Breast epithelium (tissue), 4 donors: ENCODE measurements at regions not wholly inside any gene's neighbourhood (a gene's known extent, or its start where the extent isn't known, plus 50 kb on each side); places are given as distances from the start of the nearest gene placed in this dataset.

Source experiments
- DNase-seq, 2 donors: peaks; one replicate each; pipeline ENCODE4 v3.0.0-alpha.2; 2019; ENCODE audit warnings: low spot score in 2 of 2
- H3K27ac ChIP-seq, 2 donors: fragments of 200-600 bp; sonication (generic) in 1 of 2; one replicate each; pipeline ENCODE4 v1.5.1; 2016 to 2019; ENCODE audit warnings: mild to moderate bottlenecking in 1 of 2
- H3K27me3 ChIP-seq, 2 donors: fragments of 200-600 bp; sonication (generic) in 1 of 2; one replicate each; pipeline versions ENCODE4 v1.5.1 to v1.6.0; 2017 to 2019; ENCODE audit warnings: control low read depth in 1 of 2, mild to moderate bottlenecking in 1 of 2
- H3K36me3 ChIP-seq: fragments of 200-600 bp; one replicate; pipeline ENCODE4 v1.5.1; 2019
- H3K4me1 ChIP-seq, 2 donors: fragments of 200-600 bp; sonication (generic); one replicate each; pipeline ENCODE4 v1.5.1; 2016 to 2019; ENCODE audit warnings: control low read depth in 1 of 2
- H3K4me3 ChIP-seq, 3 donors: fragments of 200-600 bp; sonication (generic); 1 replicate in 2 of 3; 2 replicates in 1 of 3; pipeline ENCODE4 v1.5.1; 2016 to 2019; ENCODE audit warnings: mild to moderate bottlenecking in 3 of 3, moderate library complexity in 2 of 3
- H3K9me3 ChIP-seq, 2 donors: fragments of 200-600 bp; sonication (generic) in 1 of 2; one replicate each; pipeline ENCODE4 v1.5.1; 2016 to 2019; ENCODE audit warnings: control low read depth in 1 of 2
- CTCF ChIP-seq, 3 donors: fragments of 450-650 bp; IDR thresholded peaks; one replicate each; pipeline ENCODE4 v1.5.1; 2016 to 2017; ENCODE audit warnings: antibody characterized with exemption in 3 of 3, mild to moderate bottlenecking in 3 of 3, moderate library complexity in 3 of 3
- POLR2A ChIP-seq: fragments of 450-650 bp; IDR thresholded peaks from one replicate; pipeline ENCODE4 v1.6.1; 2016; ENCODE audit warnings: antibody characterized with exemption, mild to moderate bottlenecking, moderate library complexity
- POLR2AphosphoS5 ChIP-seq, 3 donors: sonication (generic); formaldehyde crosslinking; IDR thresholded peaks; one replicate each; pipeline ENCODE4 v1.6.1; 2017; ENCODE audit warnings: antibody characterized with exemption in 3 of 3
- intact Hi-C: fragments of 100-400 bp; cut with DNase I; formaldehyde crosslinking; loops from one replicate; pipeline ENCODE4 v1.15.1; 2023; ENCODE audit warnings: low total_unique reads

DNA sequence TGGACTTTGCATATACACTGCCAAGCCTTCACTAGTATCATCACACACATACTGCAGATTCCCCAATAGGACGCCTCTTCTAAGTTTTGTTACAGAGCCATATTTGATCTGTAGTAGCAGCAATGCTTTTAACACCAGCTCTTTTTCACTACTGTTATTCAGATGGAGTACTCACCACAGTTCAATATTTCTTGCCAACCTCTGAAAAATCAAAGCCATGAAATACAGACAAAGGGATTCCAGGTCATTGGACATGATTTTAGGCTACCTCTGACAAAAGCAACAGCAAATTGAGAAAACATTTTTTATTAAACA is 390.7 kb upstream of the ADGRL3 start:
- TF ChIP-seq POLR2AphosphoS5 (IDR thresholded peaks at IDR 0.05) (no peak), POLR2A (no peak), CTCF (IDR thresholded peaks at IDR 0.05) (no peak)
- no peak overlapping the region for H3K4me3 ChIP-seq
- H3K4me1 ChIP-seq = no peaks in the 10 kb centered on the region
- H3K36me3 ChIP-seq = no peaks in the 10 kb centered on the region
- no peaks in the 10 kb centered on the region for H3K27me3 ChIP-seq
- no peaks in the 10 kb centered on the region for H3K9me3 ChIP-seq
- no peak for DNase-seq
- intact Hi-C loops = no loop called here
- H3K27ac ChIP-seq = no peak overlapping the region

GRCh38 chr4:60812811-60813210 is 387.3 kb upstream of the ADGRL3 start:
- Histone ChIP-seq H3K27ac (no peak overlapping the region), H3K9me3 (no peaks in the 10 kb centered on the region), H3K27me3 (no peaks in the 10 kb centered on the region), H3K4me3 (no peak overlapping the region), H3K4me1 (no peaks in the 10 kb centered on the region), H3K36me3 (no peaks in the 10 kb centered on the region)
- no peak for TF ChIP-seq POLR2AphosphoS5 (IDR thresholded peaks at IDR 0.05)
- no peak for TF ChIP-seq CTCF (IDR thresholded peaks at IDR 0.05)
- no peak for TF ChIP-seq POLR2A
- no peak for DNase-seq
- intact Hi-C loops = no loop called here

GRCh38 chr4:60814549-60814948 is 385.6 kb upstream of the ADGRL3 start:
- H3K27ac ChIP-seq = no peak overlapping the region
- no peaks in the 10 kb centered on the region for H3K4me1 ChIP-seq
- no peak overlapping the region for H3K4me3 ChIP-seq
- DNase-seq = no peak
- H3K27me3 ChIP-seq = no peaks in the 10 kb centered on the region
- H3K9me3 ChIP-seq = no peaks in the 10 kb centered on the region
- H3K36me3 ChIP-seq = no peaks in the 10 kb centered on the region
- no peak for TF ChIP-seq POLR2A
- no peak for TF ChIP-seq CTCF (IDR thresholded peaks at IDR 0.05)
- TF ChIP-seq POLR2AphosphoS5 (IDR thresholded peaks at IDR 0.05) = no peak
- intact Hi-C loops = no loop called here

GRCh38 chr4:60817609-60818008 is 382.5 kb upstream of the ADGRL3 start:
- no peaks in the 10 kb centered on the region for H3K4me1 ChIP-seq
- TF ChIP-seq CTCF (IDR thresholded peaks at IDR 0.05) (no peak), POLR2A (no peak), POLR2AphosphoS5 (IDR thresholded peaks at IDR 0.05) (no peak)
- no peak for DNase-seq
- no peaks in the 10 kb centered on the region for H3K9me3 ChIP-seq
- no peaks in the 10 kb centered on the region for H3K36me3 ChIP-seq
- H3K27me3 ChIP-seq = no peaks in the 10 kb centered on the region
- intact Hi-C loops = no loop called here
- no peak overlapping the region for H3K27ac ChIP-seq
- H3K4me3 ChIP-seq = no peak overlapping the region

GRCh38 chr4:60822986-60823385 is 377.1 kb upstream of the ADGRL3 start:
- Histone ChIP-seq H3K9me3 (no peaks in the 10 kb centered on the region), H3K27me3 (no peaks in the 10 kb centered on the region), H3K36me3 (no peaks in the 10 kb centered on the region), H3K4me1 (no peaks in the 10 kb centered on the region), H3K4me3 (no peak overlapping the region), H3K27ac (no peak overlapping the region)
- TF ChIP-seq POLR2A (no peak), POLR2AphosphoS5 (IDR thresholded peaks at IDR 0.05) (no peak), CTCF (IDR thresholded peaks at IDR 0.05) (no peak)
- intact Hi-C loops = no loop called here
- no peak for DNase-seq
